ENCODE measurements at regions not wholly inside any gene's neighbourhood (a gene's known extent, or its start where the extent isn't known, plus 50 kb on each side); places are given as distances from the start of the nearest gene placed in this dataset.

- no peaks in the 10 kb centered on the region for H3K27me3 ChIP-seq
- no peak overlapping the region for H3K4me3 ChIP-seq (replicated peaks in 1 of 3)
- H3K27ac ChIP-seq = no peak overlapping the region
- no peaks in the 10 kb centered on the region for H3K9me3 ChIP-seq
- H3K36me3 ChIP-seq = no peaks in the 10 kb centered on the region
- 75% methylated on average over 2 to 3 of the region's 3 CpGs for WGBS, 2 donors
- peak in 1 of 2 donors; percentile 4 for DNase-seq
- H3K4me1 ChIP-seq = no peaks in the 10 kb centered on the region
- no peak for TF ChIP-seq CTCF (IDR thresholded peaks at IDR 0.05)
- TF ChIP-seq POLR2A (IDR thresholded peaks at IDR 0.05) = no peak
- intact Hi-C loops (cut with DNase I) = no loop called here
Observed at GRCh38 chr5:98436667-98437066, 336.8 kb upstream of the RGMB start.

DNA sequence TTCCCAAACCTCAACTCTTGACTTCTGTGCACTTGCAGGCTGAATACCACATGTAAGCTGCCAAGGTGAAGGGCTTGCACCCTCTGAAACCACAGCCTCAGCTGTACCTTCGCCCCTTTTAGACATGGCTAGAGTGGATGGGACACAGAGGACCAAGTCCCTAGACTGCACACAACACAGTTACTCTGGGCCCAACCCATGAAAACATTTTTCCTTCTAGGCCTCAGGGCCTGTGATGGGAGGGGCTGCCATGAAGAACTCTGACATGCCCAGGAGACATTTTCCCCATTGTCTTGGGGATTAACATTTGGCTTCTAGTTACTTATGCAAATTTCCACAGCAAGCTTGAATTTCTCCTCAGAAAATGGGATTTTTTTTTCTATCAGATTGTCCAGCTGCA lies 331.0 kb upstream of the RGMB start:
- Histone ChIP-seq H3K27ac (no peak overlapping the region), H3K4me1 (no peaks in the 10 kb centered on the region), H3K27me3 (no peaks in the 10 kb centered on the region), H3K4me3 (replicated peaks in 1 of 3) (no peak overlapping the region), H3K36me3 (no peaks in the 10 kb centered on the region), H3K9me3 (no peaks in the 10 kb centered on the region)
- intact Hi-C loops (cut with DNase I) = no loop called here
- no peak for DNase-seq
- TF ChIP-seq POLR2A (IDR thresholded peaks at IDR 0.05) = no peak
- TF ChIP-seq CTCF (IDR thresholded peaks at IDR 0.05) = no peak
- 75 to 92% methylated on average over 1 of the region's 1 CpG for WGBS, 2 donors

DNA sequence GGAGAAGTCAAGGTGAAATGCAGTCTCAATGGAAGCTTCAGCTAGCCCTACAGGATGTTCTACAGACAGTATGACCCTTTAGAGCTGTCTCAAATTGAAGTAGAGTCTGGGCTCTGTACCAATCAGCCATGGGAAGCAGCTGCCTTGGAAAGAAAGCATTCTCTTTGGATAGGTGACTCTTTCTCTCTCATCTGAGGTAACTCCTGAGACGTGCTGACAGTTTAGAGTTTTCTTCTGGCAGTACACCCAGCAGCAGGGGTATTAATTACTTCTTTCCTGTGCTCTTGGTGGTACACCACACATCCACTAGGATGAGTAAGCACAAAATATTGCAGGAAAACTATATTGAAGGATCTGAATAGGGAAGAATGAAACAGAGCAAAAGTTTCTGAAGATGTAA lies 329.6 kb upstream of the RGMB start:
- DNase-seq = no peak
- H3K4me3 ChIP-seq (replicated peaks in 1 of 3) = no peak overlapping the region
- no peak for TF ChIP-seq CTCF (IDR thresholded peaks at IDR 0.05)
- no peak for TF ChIP-seq POLR2A (IDR thresholded peaks at IDR 0.05)
- intact Hi-C loops (cut with DNase I) = no loop called here
- no peaks in the 10 kb centered on the region for H3K36me3 ChIP-seq
- H3K27ac ChIP-seq = no peak overlapping the region
- no peaks in the 10 kb centered on the region for H3K9me3 ChIP-seq
- no peaks in the 10 kb centered on the region for H3K4me1 ChIP-seq
- 70 to 73% methylated on average over 1 of the region's 1 CpG for WGBS, 2 donors
- H3K27me3 ChIP-seq = no peaks in the 10 kb centered on the region

- no peaks in the 10 kb centered on the region for H3K36me3 ChIP-seq
- no peaks in the 10 kb centered on the region for H3K27me3 ChIP-seq
- no peaks in the 10 kb centered on the region for H3K9me3 ChIP-seq
- H3K4me1 ChIP-seq = no peaks in the 10 kb centered on the region
- 76% methylated on average over 1 of the region's 1 CpG for WGBS, 2 donors
- no peak for TF ChIP-seq POLR2A (IDR thresholded peaks at IDR 0.05)
- TF ChIP-seq CTCF (IDR thresholded peaks at IDR 0.05) = no peak
- H3K4me3 ChIP-seq (replicated peaks in 1 of 3) = no peak overlapping the region
- intact Hi-C loops (cut with DNase I) = no loop called here
- no peak for DNase-seq
- no peak overlapping the region for H3K27ac ChIP-seq
Observed at GRCh38 chr5:98453296-98453695, 320.2 kb upstream of the RGMB start.

GRCh38 chr5:98454407-98454806 lies 319.1 kb upstream of the RGMB start:
- TF ChIP-seq CTCF (IDR thresholded peaks at IDR 0.05) = no peak
- no peak for TF ChIP-seq POLR2A (IDR thresholded peaks at IDR 0.05)
- 79 to 82% methylated on average over 1 of the region's 1 CpG for WGBS, 2 donors
- DNase-seq = no peak
- no peak overlapping the region for H3K4me3 ChIP-seq (replicated peaks in 1 of 3)
- H3K4me1 ChIP-seq = no peaks in the 10 kb centered on the region
- no peaks in the 10 kb centered on the region for H3K27me3 ChIP-seq
- H3K36me3 ChIP-seq = no peaks in the 10 kb centered on the region
- no peak overlapping the region for H3K27ac ChIP-seq
- intact Hi-C loops (cut with DNase I) = no loop called here
- no peaks in the 10 kb centered on the region for H3K9me3 ChIP-seq
